ENCODE measurements at regions not wholly inside any gene's neighbourhood (a gene's known extent, or its start where the extent isn't known, plus 50 kb on each side); places are given as distances from the start of the nearest gene placed in this dataset.
A peak's percentile ranks its signal among the peaks of the same experiment; 100 is the strongest.

DNA sequence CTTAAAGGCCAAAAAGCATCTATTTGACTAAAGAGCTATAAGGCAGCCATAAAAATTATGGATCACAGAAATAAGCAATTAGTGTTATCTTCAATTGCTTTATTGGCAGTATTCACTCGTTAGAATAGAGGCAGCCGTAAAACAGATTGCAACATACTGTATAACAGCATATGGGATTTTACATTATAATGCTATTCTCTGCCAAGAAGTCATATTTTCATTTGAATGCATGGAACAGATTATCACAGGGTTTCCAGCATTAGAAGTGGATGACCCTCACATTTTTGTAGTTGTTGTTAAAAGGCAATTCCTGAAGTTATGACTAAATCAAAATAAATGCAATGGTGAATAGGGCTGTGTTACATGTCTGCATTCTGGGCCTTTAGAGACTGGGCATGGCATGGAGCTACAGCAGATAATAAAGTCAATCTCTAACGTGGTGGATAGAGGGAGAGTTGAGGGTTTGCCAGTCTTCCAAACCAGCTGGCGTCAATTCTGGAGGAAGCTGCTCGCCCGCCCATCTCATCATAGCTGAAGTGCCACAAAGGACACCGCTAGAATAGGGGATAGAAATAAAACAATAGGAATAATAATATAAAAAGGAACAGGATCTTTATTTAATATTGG is 155.4 kb upstream of the VRK2 start:
- intact Hi-C loops (cut with DNase I) = no loop called here
- ATAC-seq (no peak), DNase-seq (no peak)

DNA sequence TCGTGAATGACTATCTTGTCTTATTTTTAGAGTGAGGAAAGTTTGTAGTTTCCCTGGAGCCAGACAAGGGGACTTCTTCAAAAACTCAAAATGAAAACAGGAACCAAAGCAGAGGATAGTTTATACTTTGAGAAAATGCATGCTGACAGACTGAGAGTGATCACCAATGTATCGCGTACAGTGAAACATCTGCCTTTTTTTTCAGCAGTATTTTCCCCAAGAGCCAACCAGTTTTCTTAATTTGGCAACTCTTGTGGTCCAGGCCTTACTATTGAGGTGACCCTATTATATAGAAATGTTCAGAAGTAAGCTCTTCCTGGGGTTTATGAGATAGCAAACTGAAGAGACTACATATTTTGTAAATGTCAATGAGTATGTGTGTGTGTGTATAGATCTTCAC is 153.7 kb upstream of the VRK2 start:
- no peak for DNase-seq
- intact Hi-C loops (cut with DNase I) = no loop called here
- no peak for ATAC-seq

DNA sequence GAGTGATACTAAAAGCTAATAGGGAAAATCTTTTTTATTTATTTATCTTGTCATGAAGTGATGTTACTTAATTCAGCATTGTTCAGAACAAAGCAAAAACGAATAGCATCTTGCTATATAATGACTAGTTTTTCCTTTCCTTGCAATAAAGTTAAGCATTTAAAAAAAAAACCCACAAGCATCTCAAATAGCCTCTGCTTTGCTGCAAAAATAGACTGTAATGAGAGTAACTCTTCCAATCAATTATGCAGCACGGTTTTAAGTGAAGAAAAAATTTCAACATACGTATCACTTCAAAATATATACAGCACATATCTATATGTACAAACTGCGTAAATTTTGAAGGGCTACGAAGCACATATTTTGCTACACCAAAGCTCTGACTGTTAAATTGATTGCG is 153.3 kb upstream of the VRK2 start:
- intact Hi-C loops (cut with DNase I) = no loop called here
- ATAC-seq = no peak
- no peak for DNase-seq

DNA sequence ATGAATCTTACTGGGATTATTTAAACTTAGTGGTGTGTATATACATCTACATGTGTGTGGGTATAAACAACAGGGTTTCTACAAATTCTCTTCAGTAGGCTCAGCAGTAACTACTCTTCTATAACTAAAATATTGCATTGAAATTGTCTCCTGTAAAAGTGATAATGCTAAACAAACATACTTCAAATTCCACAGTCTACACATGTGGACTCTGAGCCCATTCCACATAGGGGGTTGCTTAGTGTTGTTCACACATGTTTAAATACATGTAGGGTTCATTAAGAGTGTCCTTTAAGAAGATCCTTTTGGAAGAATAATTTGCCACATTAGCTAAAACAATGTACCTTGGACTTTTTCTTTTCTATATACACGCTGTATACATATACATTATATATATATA is 152.8 kb upstream of the VRK2 start:
- intact Hi-C loops (cut with DNase I) = no loop called here
- DNase-seq = no peak
- no peak for ATAC-seq

DNA sequence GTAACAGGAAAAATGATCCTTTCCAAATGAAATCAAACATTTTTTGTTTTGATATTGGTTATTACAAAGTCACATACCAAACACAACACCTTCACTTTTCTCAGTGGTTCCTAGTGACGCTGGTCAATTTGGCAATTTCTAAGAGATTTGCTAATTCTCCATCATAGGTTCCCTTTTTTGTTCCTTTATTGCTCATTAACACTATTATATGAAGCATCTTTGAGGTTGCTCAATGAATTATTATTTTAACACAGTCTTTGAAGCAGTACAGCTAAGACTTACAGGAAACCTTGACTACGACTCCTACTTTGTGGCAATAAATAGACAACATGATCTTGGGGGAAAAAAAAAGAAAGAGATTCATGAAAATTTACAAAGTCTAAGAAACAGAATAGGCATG is 152.2 kb upstream of the VRK2 start:
- intact Hi-C loops (cut with DNase I) = no loop called here
- DNase-seq (no peak), ATAC-seq (no peak)

DNA sequence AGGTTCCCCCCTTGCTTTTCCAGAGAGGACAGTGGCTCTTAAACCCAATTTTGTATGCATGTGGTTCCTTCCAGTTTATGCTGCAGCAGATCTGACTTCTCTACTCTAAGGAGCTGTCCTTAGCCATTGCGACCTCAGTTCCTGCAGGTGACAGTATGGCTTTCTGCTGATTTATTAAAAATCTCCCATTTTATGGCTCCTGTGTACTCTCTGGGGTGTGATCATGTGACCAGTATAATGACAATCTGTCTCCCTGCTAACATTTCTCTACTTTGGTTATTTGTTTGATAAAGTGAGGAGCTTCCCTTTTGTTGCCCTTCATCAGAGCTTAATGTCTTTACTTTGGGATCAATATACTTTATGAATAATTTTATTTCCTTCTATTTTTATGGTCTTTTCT is 148.7 kb upstream of the VRK2 start:
- DNase-seq (no peak), ATAC-seq (no peak)
- intact Hi-C loops (cut with DNase I) = no loop called here

DNA sequence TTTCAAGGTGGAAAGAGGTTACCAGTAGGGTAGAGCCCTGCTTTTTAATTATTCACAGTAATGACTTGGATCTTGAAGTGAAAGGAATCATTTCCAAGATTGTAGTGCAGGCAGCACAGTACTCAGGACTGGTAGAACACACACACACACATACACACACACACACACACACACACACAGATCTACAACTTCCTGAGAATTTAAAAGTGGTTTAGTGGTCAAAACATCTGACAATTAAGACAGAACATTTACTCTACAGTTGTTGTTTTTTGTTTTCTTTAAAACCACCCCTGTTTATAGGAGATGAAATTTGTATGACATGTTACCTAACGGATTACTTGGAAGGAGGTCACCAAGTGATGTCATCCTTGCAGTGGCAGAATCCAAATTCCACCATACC is 146.7 kb upstream of the VRK2 start:
- intact Hi-C loops (cut with DNase I) = loop anchor here in 1 of 2 donors (10.0 kb wide), 1 partner anchor 545 kb away; no protein-coding TSS in a partner anchor
- DNase-seq (no peak), ATAC-seq (no peak)

DNA sequence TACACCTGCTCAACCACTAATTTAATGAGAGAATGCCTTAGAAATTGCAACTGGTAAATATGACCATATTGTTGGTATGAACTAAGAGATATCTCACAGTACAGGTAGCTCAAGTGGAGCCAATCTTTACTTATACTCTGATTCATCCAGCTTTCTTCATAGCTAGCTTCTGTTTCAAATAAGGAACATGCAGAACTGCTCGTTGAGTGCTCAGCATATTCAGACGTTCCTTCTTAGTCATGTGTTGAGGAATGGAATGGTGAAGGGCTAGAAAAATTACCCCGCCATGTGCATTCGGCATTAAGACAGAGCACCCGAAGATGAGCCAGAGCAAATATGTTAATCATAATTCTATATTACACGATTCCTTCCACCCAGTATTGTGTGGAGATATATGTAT is 144.0 kb upstream of the VRK2 start:
- intact Hi-C loops (cut with DNase I) = loop anchor here in 1 of 2 donors (10.0 kb wide), 1 partner anchor 542 kb away; no protein-coding TSS in a partner anchor
- ATAC-seq (no peak), DNase-seq (no peak)

DNA sequence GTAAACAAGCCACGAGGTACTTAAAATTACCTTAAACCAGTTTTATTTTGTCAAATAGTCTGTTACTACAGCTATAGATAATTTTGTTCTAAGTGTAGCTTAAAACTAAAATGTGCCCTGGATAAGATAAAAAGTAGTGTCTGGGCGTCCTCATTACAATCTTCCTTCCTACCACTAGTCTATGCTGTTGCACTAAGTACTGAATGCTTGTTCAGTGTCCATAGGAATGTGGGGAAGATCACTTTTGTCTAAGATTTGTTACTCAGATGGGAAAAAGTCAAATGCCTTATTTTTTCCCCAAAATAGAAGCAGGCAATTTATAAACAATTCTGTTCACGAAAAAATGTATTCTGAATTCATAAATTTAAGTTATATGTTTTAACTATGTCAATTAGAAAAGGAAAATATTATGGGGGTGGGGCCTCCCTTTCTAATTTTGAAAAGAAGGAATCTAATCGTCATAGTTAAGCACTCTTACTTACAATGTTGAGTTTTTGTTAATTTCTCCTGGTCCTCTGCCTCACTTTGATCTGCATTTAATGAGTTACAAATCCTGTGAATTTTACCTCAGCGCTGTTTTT is 140.4 kb upstream of the VRK2 start:
- ATAC-seq (peak; percentile 87 to 89), DNase-seq (no peak)
- intact Hi-C loops (cut with DNase I) = loop anchor here (5.0 to 10.0 kb wide), 2 partner anchors 539 to 541 kb away; no protein-coding TSS in a partner anchor

DNA sequence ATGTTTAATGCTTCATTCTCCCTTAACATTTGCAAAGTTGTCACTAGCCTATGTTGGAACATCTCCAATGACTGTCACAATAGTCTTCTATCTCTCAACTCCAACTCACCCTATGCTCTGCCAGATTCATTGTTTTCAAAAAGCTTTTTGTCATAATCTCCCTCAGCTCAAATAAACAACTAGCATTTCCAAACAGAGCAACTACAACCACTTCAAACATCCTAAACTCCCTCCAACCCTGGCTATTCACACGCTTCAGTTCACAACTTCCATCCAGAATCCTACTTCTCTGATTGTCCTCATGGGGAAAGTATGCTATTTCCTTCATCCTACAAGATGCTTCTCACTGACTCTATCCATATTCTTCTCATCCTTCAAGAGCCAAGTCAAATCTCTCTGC is 139.2 kb upstream of the VRK2 start:
- ATAC-seq = no peak
- intact Hi-C loops (cut with DNase I) = loop anchor here (5.0 to 10.0 kb wide), 2 partner anchors 537 to 540 kb away; no protein-coding TSS in a partner anchor
- no peak for DNase-seq

DNA sequence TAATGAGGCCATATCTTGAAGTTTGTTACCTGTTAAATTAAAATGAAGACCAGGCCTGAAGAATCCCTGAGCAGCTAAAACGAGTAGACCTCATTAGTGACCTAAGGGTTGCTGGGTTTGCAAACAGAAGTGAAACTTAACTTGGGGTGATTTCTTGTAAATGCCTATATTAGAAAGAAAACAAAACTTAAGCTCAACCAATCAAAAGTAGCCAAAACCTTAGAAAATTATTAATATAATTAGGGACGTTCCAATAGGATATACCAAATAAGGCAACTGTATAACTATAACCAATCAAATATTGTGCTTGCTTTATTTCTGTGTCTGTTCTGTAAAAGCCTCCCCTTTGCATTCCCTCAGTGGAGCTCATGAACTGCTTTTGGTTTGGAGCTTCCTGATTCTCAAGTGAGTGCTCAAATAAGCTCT is 137.9 kb upstream of the VRK2 start:
- intact Hi-C loops (cut with DNase I) = loop anchor here (5.0 to 10.0 kb wide), 2 partner anchors 536 to 539 kb away; no protein-coding TSS in a partner anchor
- no peak for ATAC-seq
- no peak for DNase-seq

DNA sequence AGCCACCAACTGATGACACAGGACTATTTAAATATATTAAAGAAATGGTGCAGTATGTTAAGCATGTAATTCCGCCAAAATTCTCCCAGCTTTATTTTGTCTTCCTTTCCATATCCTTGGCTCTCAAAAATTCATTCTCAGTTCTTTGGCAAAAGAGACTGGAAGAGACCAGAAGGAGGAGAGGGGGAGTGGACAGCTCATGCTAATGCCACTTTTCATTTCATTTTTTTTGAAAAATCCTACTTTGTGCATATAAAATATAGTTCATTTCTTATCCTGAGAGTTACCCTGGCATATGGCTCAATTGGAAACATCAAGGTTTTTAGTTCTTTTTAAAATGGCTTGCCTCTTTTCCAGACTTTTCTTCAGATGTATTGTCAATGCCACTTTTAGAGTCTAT is 128.5 kb upstream of the VRK2 start:
- ATAC-seq (no peak), DNase-seq (no peak)
- intact Hi-C loops (cut with DNase I) = no loop called here

DNA sequence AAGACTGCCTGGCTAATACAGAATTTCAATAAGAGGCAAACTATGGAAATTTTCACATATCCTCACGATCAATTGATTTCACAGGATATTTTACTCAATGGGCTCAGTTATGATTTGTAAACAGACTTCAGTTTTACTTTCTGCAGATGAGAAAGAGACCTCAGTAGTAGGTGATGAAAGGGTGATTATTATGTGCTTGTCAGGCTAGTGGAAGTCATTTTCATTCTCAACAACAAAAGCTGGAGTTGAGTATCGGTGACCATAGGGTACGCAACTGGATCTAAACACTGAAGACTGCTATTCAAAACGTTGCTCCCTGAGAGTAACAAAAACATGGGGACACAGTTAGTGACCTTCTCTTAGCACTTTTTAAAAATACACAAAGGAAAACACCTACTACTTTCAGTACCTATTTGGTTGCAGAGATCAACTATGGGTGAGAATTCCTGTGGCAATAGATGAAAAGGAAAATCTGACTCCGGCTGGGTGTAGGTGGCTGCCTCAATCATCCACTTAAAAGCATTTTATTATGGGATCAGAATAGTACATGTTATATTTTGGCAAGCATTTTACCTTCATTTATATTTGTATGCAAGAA is 126.2 kb upstream of the VRK2 start:
- ATAC-seq (no peak), DNase-seq (no peak)
- intact Hi-C loops (cut with DNase I) = no loop called here

DNA sequence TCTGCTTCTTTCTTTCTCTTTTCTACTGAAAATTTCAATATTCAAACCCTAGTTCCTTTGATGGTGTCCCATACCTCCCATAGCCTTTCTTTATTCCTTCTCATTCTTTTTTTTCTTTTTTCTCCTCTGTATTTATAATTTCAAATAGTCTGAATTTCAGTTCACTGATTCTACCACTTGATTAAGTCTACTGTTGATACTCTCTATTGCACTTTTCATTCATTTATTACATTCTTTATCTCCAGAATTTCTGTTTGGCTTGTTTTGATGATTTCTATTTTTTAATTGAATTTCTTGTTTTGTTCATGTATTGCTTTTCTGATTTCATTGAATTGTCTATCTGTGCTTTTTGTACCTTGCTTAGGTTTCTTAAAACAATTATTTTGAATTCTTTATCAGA is 111.9 kb upstream of the VRK2 start:
- intact Hi-C loops (cut with DNase I) = no loop called here
- no peak for DNase-seq
- ATAC-seq = no peak

DNA sequence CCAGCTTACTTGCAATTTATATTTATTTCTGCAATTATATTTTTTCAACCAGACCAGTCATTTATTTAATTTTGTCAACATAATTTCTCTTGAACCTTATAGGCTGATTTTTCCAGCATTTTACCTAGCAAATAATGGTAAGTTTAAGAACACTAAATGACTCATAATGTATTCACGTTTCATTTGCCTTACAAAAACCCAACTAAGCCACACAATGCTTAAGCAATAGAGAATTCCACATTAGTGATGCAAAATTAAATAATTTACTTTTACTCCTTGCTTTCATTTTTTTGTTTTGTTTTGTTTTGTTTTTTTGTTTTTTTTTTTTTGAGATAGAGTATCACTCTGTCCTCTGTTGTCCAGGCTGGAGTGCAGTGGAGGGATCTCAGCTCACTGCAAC is 110.4 kb upstream of the VRK2 start:
- intact Hi-C loops (cut with DNase I) = no loop called here
- DNase-seq (no peak), ATAC-seq (no peak)

DNA sequence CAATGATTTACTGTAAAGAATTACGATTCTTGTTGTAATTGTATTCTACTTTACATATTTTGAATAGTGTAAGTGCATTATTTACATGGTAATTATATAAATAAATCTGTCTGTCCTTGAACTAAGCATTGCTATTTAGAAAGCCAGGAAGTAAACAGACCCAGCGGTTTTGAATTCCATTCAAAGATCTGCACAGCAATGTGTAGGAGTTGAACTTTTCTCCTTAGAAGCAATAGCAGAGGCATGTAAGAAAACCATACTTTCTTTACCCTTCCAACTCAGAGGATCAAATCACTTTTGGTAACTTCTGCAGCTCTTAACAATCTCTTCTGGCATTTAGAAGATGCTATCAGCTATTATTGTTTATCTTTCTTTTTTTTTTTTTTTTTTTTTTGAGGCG is 109.2 kb upstream of the VRK2 start:
- DNase-seq (no peak), ATAC-seq (no peak)
- intact Hi-C loops (cut with DNase I) = no loop called here

DNA sequence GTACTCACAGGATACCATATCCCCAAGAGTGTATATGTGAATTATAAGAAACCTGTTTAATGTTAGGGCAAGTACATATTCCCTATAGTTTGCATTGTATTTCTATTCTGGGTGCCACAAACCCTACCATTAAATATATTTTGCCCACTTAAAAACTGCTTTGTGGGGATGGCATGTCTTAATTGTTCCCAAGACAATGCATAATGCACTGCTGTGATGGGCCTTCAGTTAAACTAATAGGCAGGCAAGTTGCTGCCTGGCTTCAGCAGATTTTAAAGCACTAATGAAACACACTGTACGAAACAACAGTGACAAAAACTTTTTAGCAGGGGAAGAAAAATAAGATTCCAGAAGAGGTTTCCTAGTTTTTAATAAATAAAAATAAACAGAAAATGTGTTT is 104.8 kb upstream of the VRK2 start:
- intact Hi-C loops (cut with DNase I) = no loop called here
- no peak for DNase-seq
- no peak for ATAC-seq

DNA sequence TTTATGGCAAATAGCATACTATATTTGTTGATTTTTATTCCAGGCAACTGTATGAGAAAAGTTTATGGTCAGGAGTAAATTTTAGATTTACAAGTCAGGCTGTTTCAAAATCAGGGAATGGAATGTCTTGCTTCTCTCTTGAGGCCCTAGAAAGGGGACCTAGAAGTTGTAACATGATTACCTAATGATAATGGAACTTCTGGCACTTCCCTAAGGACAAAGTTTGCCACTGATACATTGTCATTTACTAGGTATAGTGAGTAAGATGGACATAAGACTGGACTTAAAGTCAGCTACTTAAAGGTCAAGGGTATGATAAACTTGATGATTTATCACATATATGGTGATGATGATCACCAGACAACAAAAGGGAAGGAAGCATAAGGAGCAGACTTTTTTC is 103.3 kb upstream of the VRK2 start:
- DNase-seq (no peak), ATAC-seq (no peak)
- intact Hi-C loops (cut with DNase I) = no loop called here

DNA sequence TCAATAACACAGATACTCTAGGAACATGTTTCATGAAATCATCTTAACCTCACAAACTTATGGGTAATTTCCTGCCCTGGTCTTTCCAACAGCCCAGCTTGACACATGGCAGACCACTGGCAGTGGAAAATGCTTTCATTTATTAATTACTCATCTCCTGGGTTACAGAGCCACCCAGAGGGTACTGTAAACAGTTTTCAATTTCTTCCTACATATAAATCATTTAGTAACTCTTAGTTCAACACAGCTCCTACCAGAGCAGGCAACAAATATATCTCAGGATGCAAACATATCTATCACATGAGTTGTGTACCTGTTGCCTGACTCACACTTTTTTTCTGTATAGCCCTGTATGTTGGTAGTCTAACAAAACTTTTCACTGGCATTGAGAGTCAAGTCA is 99.2 kb upstream of the VRK2 start:
- intact Hi-C loops (cut with DNase I) = no loop called here
- ATAC-seq (no peak), DNase-seq (no peak)

DNA sequence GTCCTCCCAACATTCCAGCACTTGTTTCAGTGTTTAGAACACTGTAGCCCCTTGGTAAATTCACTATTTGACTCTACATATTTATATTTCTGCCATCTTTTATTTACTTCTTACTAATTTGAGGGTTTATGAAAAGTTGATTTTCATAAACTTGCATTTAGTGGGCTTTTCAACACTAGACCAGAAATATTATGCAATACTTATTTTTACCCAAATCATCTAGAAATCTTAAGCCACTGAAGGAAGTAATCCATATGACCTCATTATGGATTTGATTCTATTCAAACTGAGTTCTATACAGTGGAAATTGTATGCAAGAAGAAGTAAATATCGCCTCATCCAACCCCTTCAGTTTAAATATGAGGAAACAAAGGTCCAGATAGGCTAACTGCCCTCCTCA is 92.6 kb upstream of the VRK2 start:
- DNase-seq = no peak
- ATAC-seq = no peak
- intact Hi-C loops (cut with DNase I) = no loop called here

DNA sequence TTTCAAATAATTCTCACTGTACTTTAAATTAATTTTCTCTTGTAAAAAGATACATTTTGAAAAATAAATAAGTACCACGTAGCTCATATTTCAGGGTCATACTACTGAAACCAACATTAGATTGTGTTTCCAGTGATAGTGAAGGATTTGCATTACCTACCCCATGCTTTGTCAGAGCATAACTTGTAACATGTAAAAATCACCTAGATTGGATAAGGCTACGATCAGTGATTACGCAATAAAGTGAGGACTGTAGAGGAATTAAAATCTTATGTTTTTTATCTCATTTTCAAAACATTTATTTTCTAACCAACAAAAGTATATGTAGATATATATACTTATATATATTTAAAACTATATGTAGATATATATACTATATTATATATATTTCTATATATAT is 89.4 kb upstream of the VRK2 start:
- intact Hi-C loops (cut with DNase I) = no loop called here
- DNase-seq = no peak
- ATAC-seq = no peak

All from left cardiac atrium (tissue), 4 donors.